Parathyroid adenoma (tissue), 2 donors: ENCODE measurements at regions not wholly inside any gene's neighbourhood (a gene's known extent, or its start where the extent isn't known, plus 50 kb on each side); places are given as distances from the start of the nearest gene placed in this dataset.

Experiments
- H2AFZ ChIP-seq: fragments of 300-600 bp; sonication (generic); one replicate; pipeline ENCODE4 v1.7.0; 2017; ENCODE audit warnings: antibody characterized with exemption, mild to moderate bottlenecking
- H3K27ac ChIP-seq: fragments of 300-600 bp; sonication (generic); one replicate; pipeline ENCODE4 v1.7.0; 2017
- H3K27me3 ChIP-seq: fragments of 300-600 bp; sonication (generic); one replicate; pipeline ENCODE4 v1.7.0; 2017; ENCODE audit warnings: low read length; ENCODE audit not compliant: control insufficient read depth, insufficient read depth
- H3K36me3 ChIP-seq: fragments of 300-600 bp; sonication (generic); one replicate; pipeline ENCODE4 v1.7.0; 2017; ENCODE audit warnings: low read length; ENCODE audit not compliant: control insufficient read depth, insufficient read depth
- H3K4me1 ChIP-seq: fragments of 300-600 bp; sonication (generic); one replicate; pipeline ENCODE4 v1.7.0; 2017; ENCODE audit warnings: control low read depth
- H3K4me2 ChIP-seq: fragments of 300-600 bp; sonication (generic); one replicate; pipeline ENCODE4 v1.7.0; 2017; ENCODE audit warnings: low read length
- H3K4me3 ChIP-seq: fragments of 300-600 bp; sonication (generic); one replicate; pipeline ENCODE4 v1.7.0; 2017; ENCODE audit warnings: low read depth, low read length
- H3K79me2 ChIP-seq: fragments of 300-600 bp; sonication (generic); one replicate; pipeline ENCODE4 v1.7.0; 2017; ENCODE audit warnings: control low read depth
- H3K9ac ChIP-seq: fragments of 300-600 bp; sonication (generic); one replicate; pipeline ENCODE4 v1.7.0; 2017; ENCODE audit warnings: mild to moderate bottlenecking
- H3K9me3 ChIP-seq: fragments of 300-600 bp; sonication (generic); one replicate; pipeline ENCODE4 v1.7.0; 2017; ENCODE audit warnings: low read length; ENCODE audit not compliant: control insufficient read depth
- TF ChIP-seq, protein P1 (sequence below): fragments of 300-600 bp; sonication (generic); IDR thresholded peaks from one replicate; pipeline ENCODE4 v1.7.0; 2017; ENCODE audit warnings: antibody characterized with exemption, mild to moderate bottlenecking
- donor health status: primary hyperparathyroidism.

DNA sequence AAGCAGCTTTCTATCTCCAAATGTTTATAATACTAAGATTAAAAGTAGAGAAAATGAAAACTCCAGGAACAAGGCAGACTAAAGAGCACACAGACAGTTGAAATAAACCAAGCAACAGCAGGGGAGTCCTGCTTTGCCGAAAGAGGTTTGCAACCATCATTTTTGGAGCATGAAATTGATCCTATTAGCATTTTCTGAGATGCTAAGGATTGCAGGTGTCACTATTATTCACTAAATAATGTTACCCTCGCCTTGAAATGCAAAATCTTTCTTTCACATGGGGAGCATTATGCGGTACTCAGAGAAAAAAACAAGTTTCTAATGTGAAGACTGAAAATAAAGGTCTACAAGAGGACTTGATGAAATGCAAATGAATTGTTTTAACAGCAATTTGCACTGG is 81.7 kb upstream of the DNAJC10 start:
- Histone ChIP-seq H3K27me3 (no peaks in the 10 kb centered on the region), H2AFZ (no peak overlapping the region), H3K4me2 (no peak overlapping the region), H3K36me3 (no peaks in the 10 kb centered on the region), H3K4me3 (no peak overlapping the region), H3K9me3 (no peaks in the 10 kb centered on the region), H3K4me1 (no peaks in the 10 kb centered on the region), H3K9ac (no peak overlapping the region), H3K79me2 (no peaks in the 10 kb centered on the region), H3K27ac (no peak overlapping the region)
- TF ChIP-seq, protein P1, sequence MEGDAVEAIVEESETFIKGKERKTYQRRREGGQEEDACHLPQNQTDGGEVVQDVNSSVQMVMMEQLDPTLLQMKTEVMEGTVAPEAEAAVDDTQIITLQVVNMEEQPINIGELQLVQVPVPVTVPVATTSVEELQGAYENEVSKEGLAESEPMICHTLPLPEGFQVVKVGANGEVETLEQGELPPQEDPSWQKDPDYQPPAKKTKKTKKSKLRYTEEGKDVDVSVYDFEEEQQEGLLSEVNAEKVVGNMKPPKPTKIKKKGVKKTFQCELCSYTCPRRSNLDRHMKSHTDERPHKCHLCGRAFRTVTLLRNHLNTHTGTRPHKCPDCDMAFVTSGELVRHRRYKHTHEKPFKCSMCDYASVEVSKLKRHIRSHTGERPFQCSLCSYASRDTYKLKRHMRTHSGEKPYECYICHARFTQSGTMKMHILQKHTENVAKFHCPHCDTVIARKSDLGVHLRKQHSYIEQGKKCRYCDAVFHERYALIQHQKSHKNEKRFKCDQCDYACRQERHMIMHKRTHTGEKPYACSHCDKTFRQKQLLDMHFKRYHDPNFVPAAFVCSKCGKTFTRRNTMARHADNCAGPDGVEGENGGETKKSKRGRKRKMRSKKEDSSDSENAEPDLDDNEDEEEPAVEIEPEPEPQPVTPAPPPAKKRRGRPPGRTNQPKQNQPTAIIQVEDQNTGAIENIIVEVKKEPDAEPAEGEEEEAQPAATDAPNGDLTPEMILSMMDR = no peak

GRCh38 chr2:182636699-182637098 is 79.4 kb upstream of the DNAJC10 start:
- TF ChIP-seq, protein P1 = no peak
- Histone ChIP-seq H3K4me2 (no peak overlapping the region), H3K27ac (no peak overlapping the region), H2AFZ (no peak overlapping the region), H3K36me3 (no peaks in the 10 kb centered on the region), H3K4me1 (no peaks in the 10 kb centered on the region), H3K9ac (no peak overlapping the region), H3K4me3 (no peak overlapping the region), H3K27me3 (no peaks in the 10 kb centered on the region), H3K9me3 (no peaks in the 10 kb centered on the region), H3K79me2 (no peaks in the 10 kb centered on the region)

DNA sequence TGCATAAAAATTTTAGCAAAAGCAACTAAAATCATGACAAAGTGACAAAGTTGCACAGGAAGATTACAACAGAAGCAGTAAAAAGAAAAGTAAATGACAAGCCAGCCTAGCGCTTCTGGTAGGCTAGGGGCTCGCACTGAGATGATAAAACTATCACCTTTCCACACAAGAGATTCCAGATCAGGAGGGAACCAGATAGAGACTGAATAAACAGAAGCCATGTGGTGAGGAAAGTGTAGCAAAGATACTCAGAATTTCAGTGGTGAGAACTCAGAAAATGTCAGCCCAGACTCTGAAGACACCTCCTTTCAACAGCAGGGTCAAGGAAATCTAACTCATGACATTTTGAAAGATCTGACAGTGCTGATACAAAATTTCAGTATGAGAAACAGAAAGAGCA is 77.4 kb upstream of the DNAJC10 start:
- no peak overlapping the region for H3K27ac ChIP-seq
- no peaks in the 10 kb centered on the region for H3K9me3 ChIP-seq
- no peaks in the 10 kb centered on the region for H3K4me1 ChIP-seq
- H2AFZ ChIP-seq = no peak overlapping the region
- no peaks in the 10 kb centered on the region for H3K27me3 ChIP-seq
- H3K79me2 ChIP-seq = no peaks in the 10 kb centered on the region
- TF ChIP-seq, protein P1 = no peak
- H3K4me2 ChIP-seq = no peak overlapping the region
- no peak overlapping the region for H3K9ac ChIP-seq
- no peaks in the 10 kb centered on the region for H3K36me3 ChIP-seq
- no peak overlapping the region for H3K4me3 ChIP-seq

DNA sequence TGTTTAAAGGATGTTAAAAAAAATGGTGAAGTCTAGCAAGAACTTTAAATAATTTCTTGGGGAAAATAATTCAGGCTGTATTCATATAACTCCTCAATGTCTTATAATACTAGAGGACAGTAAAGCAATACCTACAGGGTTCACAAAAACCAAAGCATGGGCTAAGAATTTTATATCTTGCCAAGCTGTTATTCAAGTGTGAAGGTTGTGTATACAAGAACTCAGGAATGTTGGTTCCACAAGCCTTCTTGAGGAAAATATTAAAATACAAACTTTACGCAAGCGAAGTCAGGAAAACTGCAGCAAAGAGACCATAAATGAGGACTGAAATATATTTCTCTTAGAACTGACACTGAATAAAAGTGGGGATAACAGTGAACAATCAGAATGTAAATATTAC is 76.1 kb upstream of the DNAJC10 start:
- TF ChIP-seq, protein P1 = no peak
- no peak overlapping the region for H3K27ac ChIP-seq
- no peak overlapping the region for H3K9ac ChIP-seq
- no peaks in the 10 kb centered on the region for H3K36me3 ChIP-seq
- no peaks in the 10 kb centered on the region for H3K4me1 ChIP-seq
- H3K79me2 ChIP-seq = no peaks in the 10 kb centered on the region
- H3K4me3 ChIP-seq = no peak overlapping the region
- no peak overlapping the region for H2AFZ ChIP-seq
- H3K27me3 ChIP-seq = no peaks in the 10 kb centered on the region
- H3K9me3 ChIP-seq = no peaks in the 10 kb centered on the region
- no peak overlapping the region for H3K4me2 ChIP-seq

DNA sequence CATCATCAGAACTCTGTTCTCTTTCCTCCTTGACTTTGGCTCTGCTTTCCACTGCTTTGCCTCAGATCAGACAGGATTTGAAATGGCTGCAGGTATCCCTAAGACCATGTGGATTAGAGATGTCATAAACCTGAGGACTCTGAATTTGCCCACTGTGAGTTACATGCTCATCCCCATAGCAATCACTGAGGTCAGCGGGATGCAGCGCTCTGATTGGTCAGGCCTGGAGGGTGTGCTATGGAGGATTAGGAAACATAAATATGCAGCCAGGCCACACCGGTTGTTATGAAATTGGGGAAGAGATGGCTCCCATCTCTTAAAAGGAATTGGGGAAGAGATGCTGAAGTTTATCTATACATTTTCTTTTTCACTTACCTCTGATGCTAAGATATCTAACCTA is 73.7 kb upstream of the DNAJC10 start:
- Histone ChIP-seq H3K36me3 (no peaks in the 10 kb centered on the region), H3K4me3 (no peak overlapping the region), H3K27me3 (no peaks in the 10 kb centered on the region), H3K4me2 (no peak overlapping the region), H3K79me2 (no peaks in the 10 kb centered on the region), H3K4me1 (no peaks in the 10 kb centered on the region), H3K9me3 (no peaks in the 10 kb centered on the region), H2AFZ (peak overlapping the region; percentile 9), H3K27ac (no peak overlapping the region), H3K9ac (no peak overlapping the region)
- TF ChIP-seq, protein P1 = no peak
